ENCODE measurements at regions not wholly inside any gene's neighbourhood (a gene's known extent, or its start where the extent isn't known, plus 50 kb on each side); places are given as distances from the start of the nearest gene placed in this dataset.

- no peak for DNase-seq (ENCODE audit: extremely low spot score)
- no peaks in the 10 kb centered on the region for H3K27me3 ChIP-seq
- no peak overlapping the region for H3K4me3 ChIP-seq
- H3K4me1 ChIP-seq, result no peaks in the 10 kb centered on the region
- intact Hi-C loops (cut with DNase I), result no loop called here
- 87% methylated on average over 3 of the region's 3 CpGs for whole genome bisulfite sequencing
- TF ChIP-seq POLR2A (IDR thresholded peaks at IDR 0.05; ENCODE audit: low read depth) (no peak), EP300 (IDR thresholded peaks at IDR 0.05) (no peak), POLR2AphosphoS5 (IDR thresholded peaks at IDR 0.05) (no peak), CTCF (IDR thresholded peaks at IDR 0.05) (no peak)
- H3K9me3 ChIP-seq, result peaks cover 0 to 3% (median 0%) of the 10 kb centered on the region in 4 donors
- H3K36me3 ChIP-seq, result no peaks in the 10 kb centered on the region
- no peak overlapping the region for H3K27ac ChIP-seq (replicated peaks in 1 of 4)
These were observed 1025.2 kb upstream of the GOT2 start for GRCh38 chr16:59759296-59759695.

- DNase-seq (ENCODE audit: extremely low spot score), result no peak
- no peaks in the 10 kb centered on the region for H3K36me3 ChIP-seq
- no peak overlapping the region for H3K27ac ChIP-seq (replicated peaks in 1 of 4)
- TF ChIP-seq EP300 (IDR thresholded peaks at IDR 0.05) (no peak), POLR2A (IDR thresholded peaks at IDR 0.05; ENCODE audit: low read depth) (no peak), POLR2AphosphoS5 (IDR thresholded peaks at IDR 0.05) (no peak), CTCF (IDR thresholded peaks at IDR 0.05) (no peak)
- WGBS, result 67% methylated on average over 1 of the region's 1 CpG
- no peak overlapping the region for H3K4me3 ChIP-seq
- no peaks in the 10 kb centered on the region for H3K27me3 ChIP-seq
- intact Hi-C loops (cut with DNase I), result no loop called here
- H3K4me1 ChIP-seq, result no peaks in the 10 kb centered on the region
- peaks cover 0 to under 1% (median 0%) of the 10 kb centered on the region in 4 donors for H3K9me3 ChIP-seq
These were observed 1024.7 kb upstream of the GOT2 start for GRCh38 chr16:59758848-59759247.

GRCh38 chr16:59754854-59755253 lies 1020.7 kb upstream of the GOT2 start:
- Histone ChIP-seq H3K9me3 (no peaks in the 10 kb centered on the region), H3K4me1 (no peaks in the 10 kb centered on the region), H3K27me3 (no peaks in the 10 kb centered on the region), H3K4me3 (no peak overlapping the region), H3K36me3 (no peaks in the 10 kb centered on the region), H3K27ac (replicated peaks in 1 of 4) (no peak overlapping the region)
- TF ChIP-seq POLR2A (IDR thresholded peaks at IDR 0.05; ENCODE audit: low read depth) (no peak), CTCF (IDR thresholded peaks at IDR 0.05) (no peak), POLR2AphosphoS5 (IDR thresholded peaks at IDR 0.05) (no peak), EP300 (IDR thresholded peaks at IDR 0.05) (no peak)
- no peak for DNase-seq (ENCODE audit: extremely low spot score)
- WGBS, result 97% methylated on average over 10 of the region's 19 CpGs
- intact Hi-C loops (cut with DNase I), result no loop called here

GRCh38 chr16:59749662-59750336 lies 1015.7 kb upstream of the GOT2 start:
- DNase-seq (ENCODE audit: extremely low spot score), result no peak
- H3K9me3 ChIP-seq, result no peaks in the 10 kb centered on the region
- 87% methylated on average over 3 of the region's 3 CpGs for WGBS
- H3K36me3 ChIP-seq, result no peaks in the 10 kb centered on the region
- no peaks in the 10 kb centered on the region for H3K27me3 ChIP-seq
- no peaks in the 10 kb centered on the region for H3K4me1 ChIP-seq
- no peak overlapping the region for H3K4me3 ChIP-seq
- intact Hi-C loops (cut with DNase I), result no loop called here
- TF ChIP-seq POLR2A (IDR thresholded peaks at IDR 0.05; ENCODE audit: low read depth) (no peak), CTCF (IDR thresholded peaks at IDR 0.05) (no peak)
- no peak overlapping the region for H3K27ac ChIP-seq (replicated peaks in 1 of 4)

GRCh38 chr16:59748531-59748930 lies 1014.4 kb upstream of the GOT2 start:
- WGBS, result 97% methylated on average over 3 of the region's 3 CpGs
- DNase-seq (ENCODE audit: extremely low spot score), result no peak
- intact Hi-C loops (cut with DNase I), result no loop called here
- no peaks in the 10 kb centered on the region for H3K9me3 ChIP-seq
- no peak overlapping the region for H3K4me3 ChIP-seq
- TF ChIP-seq POLR2A (IDR thresholded peaks at IDR 0.05; ENCODE audit: low read depth) (no peak), CTCF (IDR thresholded peaks at IDR 0.05) (no peak), EP300 (IDR thresholded peaks at IDR 0.05) (no peak), POLR2AphosphoS5 (IDR thresholded peaks at IDR 0.05) (no peak)
- no peaks in the 10 kb centered on the region for H3K36me3 ChIP-seq
- H3K27me3 ChIP-seq, result no peaks in the 10 kb centered on the region
- no peaks in the 10 kb centered on the region for H3K4me1 ChIP-seq
- no peak overlapping the region for H3K27ac ChIP-seq (replicated peaks in 1 of 4)
